Peyer's patch (tissue), 4 donors: ENCODE measurements at regions not wholly inside any gene's neighbourhood (a gene's known extent, or its start where the extent isn't known, plus 50 kb on each side); places are given as distances from the start of the nearest gene placed in this dataset.

Source experiments
- DNase-seq, 3 donors: peaks; one replicate each; pipeline ENCODE4 v3.0.0-alpha.2; 2017 to 2019
- H3K27ac ChIP-seq, 4 donors: fragments of 200-600 bp; sonication (generic); one replicate each; pipeline ENCODE4 v1.5.1; 2016 to 2019
- H3K27me3 ChIP-seq, 2 donors: fragments of 200-600 bp; sonication (generic); one replicate each; pipeline ENCODE4 v1.5.1; 2019
- H3K36me3 ChIP-seq, 3 donors: fragments of 200-600 bp; sonication (generic); one replicate each; pipeline ENCODE4 v1.5.1; 2016 to 2019
- H3K4me1 ChIP-seq, 4 donors: fragments of 200-600 bp; sonication (generic); one replicate each; pipeline ENCODE4 v1.5.1; 2016 to 2019
- H3K4me3 ChIP-seq, 4 donors: fragments of 200-600 bp; sonication (generic); 1 replicate in 3 of 4; 2 replicates in 1 of 4; pipeline ENCODE4 v1.5.1; 2016 to 2019; ENCODE audit warnings: mild to moderate bottlenecking in 1 of 4
- H3K9me3 ChIP-seq, 4 donors: fragments of 200-600 bp; sonication (generic); one replicate each; pipeline ENCODE4 v1.5.1; 2016 to 2019; ENCODE audit warnings: mild to moderate bottlenecking in 1 of 4
- POLR2A ChIP-seq, 2 donors: fragments of 450-650 bp; IDR thresholded peaks; one replicate each; pipeline ENCODE4 v1.5.1; 2017; ENCODE audit warnings: antibody characterized with exemption in 2 of 2, mild to moderate bottlenecking in 2 of 2, moderate library complexity in 2 of 2
- TF ChIP-seq, protein P1 (sequence below), 6 experiments: fragments of 450-650 bp in 4 of 6; fragments of 200-600 bp in 2 of 6; sonication (generic) in 1 of 6; IDR thresholded peaks; one replicate each; pipeline ENCODE4 v1.5.1; 2017 to 2019; ENCODE audit warnings: antibody characterized with exemption in 6 of 6, mild to moderate bottlenecking in 3 of 6, moderate library complexity in 1 of 6

DNA sequence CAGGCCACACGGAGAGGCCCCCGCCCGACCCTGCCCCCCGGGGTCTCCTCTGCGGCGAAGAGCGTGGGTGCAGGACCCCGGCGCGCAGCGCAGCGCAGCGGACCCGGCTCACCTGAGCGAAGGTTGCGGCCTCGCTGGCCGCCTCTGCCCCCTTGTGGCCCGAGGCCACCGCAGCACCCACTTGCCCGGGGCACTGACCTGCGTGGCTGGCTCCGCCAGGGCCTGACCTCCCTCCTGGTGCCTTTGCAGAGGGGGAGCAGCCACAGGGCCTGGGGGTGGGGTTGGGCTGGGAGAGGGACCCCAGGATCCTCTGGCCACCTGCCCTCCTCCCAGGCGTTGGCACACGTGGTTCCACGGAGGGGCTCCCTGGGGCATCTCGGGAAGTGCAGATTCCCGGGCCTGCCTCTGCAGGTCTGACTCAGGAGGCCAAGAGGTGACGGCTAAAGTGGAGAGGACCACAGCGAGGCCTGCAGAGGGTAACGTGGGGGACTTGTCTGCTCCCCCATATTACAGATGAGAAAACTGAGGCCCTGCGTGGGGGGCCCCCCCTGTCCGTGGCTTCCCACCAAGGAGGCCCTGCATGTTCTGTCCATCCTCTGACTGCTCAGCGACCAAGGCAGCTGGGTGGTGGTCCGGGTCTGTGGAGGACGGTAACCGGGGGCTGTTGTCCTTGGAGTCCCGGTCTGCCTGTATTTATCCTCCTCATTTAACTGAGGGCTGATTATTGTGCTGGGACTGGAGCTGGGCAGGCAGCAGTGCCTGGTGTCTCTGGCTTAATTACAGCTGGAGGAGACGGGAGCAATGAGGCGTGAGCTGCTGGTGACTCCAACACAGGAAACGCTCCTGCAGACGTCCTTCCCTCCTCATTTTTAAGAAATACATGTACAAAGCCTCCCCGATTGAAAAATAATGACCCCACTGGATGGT, 67.9 kb upstream of the BEGAIN start:
- Histone ChIP-seq H3K27ac (no peak overlapping the region), H3K27me3 (no peaks in the 10 kb centered on the region), H3K36me3 (no peaks in the 10 kb centered on the region), H3K9me3 (no peaks in the 10 kb centered on the region), H3K4me1 (peaks cover 0 to 8% (median 0%) of the 10 kb centered on the region in 4 donors), H3K4me3 (peak overlapping the region in 3 of 4 donors; percentile 3 to 43 (median 31))
- peak in 2 of 3 donors; percentile 72 to 76 for DNase-seq
- TF ChIP-seq POLR2A (IDR thresholded peaks at IDR 0.05): no peak
- TF ChIP-seq, protein P1, sequence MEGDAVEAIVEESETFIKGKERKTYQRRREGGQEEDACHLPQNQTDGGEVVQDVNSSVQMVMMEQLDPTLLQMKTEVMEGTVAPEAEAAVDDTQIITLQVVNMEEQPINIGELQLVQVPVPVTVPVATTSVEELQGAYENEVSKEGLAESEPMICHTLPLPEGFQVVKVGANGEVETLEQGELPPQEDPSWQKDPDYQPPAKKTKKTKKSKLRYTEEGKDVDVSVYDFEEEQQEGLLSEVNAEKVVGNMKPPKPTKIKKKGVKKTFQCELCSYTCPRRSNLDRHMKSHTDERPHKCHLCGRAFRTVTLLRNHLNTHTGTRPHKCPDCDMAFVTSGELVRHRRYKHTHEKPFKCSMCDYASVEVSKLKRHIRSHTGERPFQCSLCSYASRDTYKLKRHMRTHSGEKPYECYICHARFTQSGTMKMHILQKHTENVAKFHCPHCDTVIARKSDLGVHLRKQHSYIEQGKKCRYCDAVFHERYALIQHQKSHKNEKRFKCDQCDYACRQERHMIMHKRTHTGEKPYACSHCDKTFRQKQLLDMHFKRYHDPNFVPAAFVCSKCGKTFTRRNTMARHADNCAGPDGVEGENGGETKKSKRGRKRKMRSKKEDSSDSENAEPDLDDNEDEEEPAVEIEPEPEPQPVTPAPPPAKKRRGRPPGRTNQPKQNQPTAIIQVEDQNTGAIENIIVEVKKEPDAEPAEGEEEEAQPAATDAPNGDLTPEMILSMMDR (IDR thresholded peaks at IDR 0.05): peak; percentile 11 to 88 (median 70)

- Histone ChIP-seq H3K4me1 (peaks cover 0 to 6% (median 0%) of the 10 kb centered on the region in 4 donors), H3K27ac (no peak overlapping the region), H3K36me3 (no peaks in the 10 kb centered on the region), H3K9me3 (no peaks in the 10 kb centered on the region), H3K4me3 (no peak overlapping the region), H3K27me3 (no peaks in the 10 kb centered on the region)
- TF ChIP-seq POLR2A (IDR thresholded peaks at IDR 0.05): no peak
- TF ChIP-seq, protein P1 (IDR thresholded peaks at IDR 0.05): no peak
- no peak for DNase-seq
Observed at GRCh38 chr14:100655741-100656085, 68.5 kb upstream of the BEGAIN start.

- Histone ChIP-seq H3K27me3 (no peaks in the 10 kb centered on the region), H3K4me1 (peaks cover 0 to 6% (median 0%) of the 10 kb centered on the region in 4 donors), H3K4me3 (no peak overlapping the region), H3K27ac (no peak overlapping the region), H3K36me3 (no peaks in the 10 kb centered on the region), H3K9me3 (no peaks in the 10 kb centered on the region)
- DNase-seq: no peak
- TF ChIP-seq POLR2A (IDR thresholded peaks at IDR 0.05): no peak
- TF ChIP-seq, protein P1 (IDR thresholded peaks at IDR 0.05): no peak
Observed at GRCh38 chr14:100656996-100657395, 69.7 kb upstream of the DLK1 start.

DNA sequence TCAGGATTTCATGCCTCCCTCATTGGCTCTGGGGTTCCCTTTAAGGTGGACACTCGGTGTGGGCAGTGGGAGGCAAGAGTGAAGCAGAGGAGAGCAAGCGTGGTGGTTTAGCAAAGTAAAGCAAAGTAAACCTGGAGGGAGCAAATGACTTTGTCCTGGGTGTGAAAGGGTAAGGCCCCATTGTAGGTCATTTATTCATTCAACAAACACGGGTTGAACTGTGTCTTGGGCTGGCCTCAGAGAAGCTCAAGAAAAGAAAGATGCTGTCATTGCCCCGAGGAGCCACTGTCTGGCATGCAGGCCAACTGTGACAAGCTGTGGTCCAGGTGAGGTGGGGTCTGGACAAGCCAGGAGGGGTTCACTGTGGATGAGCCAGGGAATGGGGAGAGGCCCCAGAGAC, 68.9 kb upstream of the DLK1 start:
- no peak overlapping the region for H3K27ac ChIP-seq
- H3K4me3 ChIP-seq: no peak overlapping the region
- no peak for DNase-seq
- peaks cover 0 to 6% (median 0%) of the 10 kb centered on the region in 4 donors for H3K4me1 ChIP-seq
- H3K27me3 ChIP-seq: no peaks in the 10 kb centered on the region
- no peaks in the 10 kb centered on the region for H3K36me3 ChIP-seq
- H3K9me3 ChIP-seq: no peaks in the 10 kb centered on the region
- TF ChIP-seq POLR2A (IDR thresholded peaks at IDR 0.05): no peak
- TF ChIP-seq, protein P1 (IDR thresholded peaks at IDR 0.05): no peak

- no peaks in the 10 kb centered on the region for H3K36me3 ChIP-seq
- DNase-seq: no peak
- H3K27me3 ChIP-seq: no peaks in the 10 kb centered on the region
- no peak overlapping the region for H3K27ac ChIP-seq
- H3K4me3 ChIP-seq: no peak overlapping the region
- H3K4me1 ChIP-seq: peaks cover 0 to 6% (median 0%) of the 10 kb centered on the region in 4 donors
- H3K9me3 ChIP-seq: no peaks in the 10 kb centered on the region
- TF ChIP-seq, protein P1 (IDR thresholded peaks at IDR 0.05): no peak
- TF ChIP-seq POLR2A (IDR thresholded peaks at IDR 0.05): no peak
Observed at GRCh38 chr14:100658181-100658886, 68.4 kb upstream of the DLK1 start.
